KMS-11 (cell line): ENCODE measurements at regions not wholly inside any gene's neighbourhood (a gene's known extent, or its start where the extent isn't known, plus 50 kb on each side); places are given as distances from the start of the nearest gene placed in this dataset.

ENCODE experiments used
- H2AFZ ChIP-seq: fragments of 200-600 bp; sonication (generic); 2 replicates; pipeline ENCODE4 v1.6.1; 2016; ENCODE audit warnings: antibody characterized with exemption, mixed run types, low read depth
- H3K27ac ChIP-seq: fragments of 200-600 bp; sonication (generic); 2 replicates; pipeline ENCODE4 v1.6.1; 2016; ENCODE audit warnings: mild to moderate bottlenecking, mixed run types
- H3K27me3 ChIP-seq: fragments of 200-600 bp; sonication (generic); 2 replicates; pipeline ENCODE4 v1.6.1; 2017; ENCODE audit warnings: mild to moderate bottlenecking, low read depth, mixed run types, moderate library complexity; ENCODE audit not compliant: insufficient read depth
- H3K36me3 ChIP-seq: fragments of 200-600 bp; sonication (generic); 2 replicates; pipeline ENCODE4 v1.6.1; 2017; ENCODE audit warnings: mild to moderate bottlenecking, mixed run types; ENCODE audit not compliant: insufficient read depth
- H3K4me1 ChIP-seq: fragments of 200-600 bp; sonication (generic); 2 replicates; pipeline ENCODE4 v1.6.1; 2016; ENCODE audit warnings: mild to moderate bottlenecking, low read depth, mixed run types; ENCODE audit not compliant: poor library complexity, severe bottlenecking
- H3K4me2 ChIP-seq: fragments of 200-600 bp; sonication (generic); 2 replicates; pipeline ENCODE4 v1.7.0; 2016; ENCODE audit warnings: mild to moderate bottlenecking, mixed run types
- H3K4me3 ChIP-seq: fragments of 200-600 bp; sonication (generic); IDR thresholded peaks from 2 replicates; pipeline ENCODE4 v1.6.1; 2017; ENCODE audit warnings: low read depth, low read length, mixed read lengths; ENCODE audit not compliant: insufficient read depth
- H3K79me2 ChIP-seq: fragments of 200-600 bp; sonication (generic); 2 replicates; pipeline ENCODE4 v1.6.1; 2016; ENCODE audit warnings: low read depth, mixed run types; ENCODE audit not compliant: insufficient read depth
- H3K9ac ChIP-seq: fragments of 200-600 bp; sonication (generic); 2 replicates; pipeline ENCODE4 v1.6.1; 2016; ENCODE audit warnings: mild to moderate bottlenecking, mixed run types
- H4K20me1 ChIP-seq: fragments of 200-600 bp; sonication (generic); 2 replicates; pipeline ENCODE4 v1.6.1; 2016; ENCODE audit warnings: mild to moderate bottlenecking, mixed run types; ENCODE audit not compliant: insufficient read depth
- TF ChIP-seq, protein P1 (sequence below): fragments of 200-600 bp; sonication (generic); conservative IDR thresholded peaks from 2 replicates; pipeline ENCODE4 v1.6.1; 2017; ENCODE audit warnings: low read depth, mild to moderate bottlenecking, antibody characterized with exemption, low read length, moderate library complexity, mixed read lengths

DNA sequence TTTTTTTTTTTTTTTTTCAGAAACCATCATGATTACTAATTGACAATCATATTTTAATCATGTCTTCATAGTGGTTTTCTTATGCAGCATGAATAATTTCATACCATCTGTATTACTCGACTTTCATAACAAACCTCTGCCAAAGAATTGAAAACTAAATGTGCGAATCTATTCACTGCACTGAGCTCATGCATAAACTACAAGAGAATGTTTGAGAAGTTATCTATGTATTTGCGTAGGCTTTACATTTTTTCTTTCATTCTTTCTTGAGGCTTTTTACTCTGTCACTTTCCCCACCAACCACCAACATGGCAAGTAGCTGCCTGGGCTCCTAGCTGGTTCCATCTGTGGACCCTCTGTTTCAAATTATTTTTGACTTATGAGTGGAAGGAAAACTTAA, 1761.0 kb downstream of the STIM2 start:
- Histone ChIP-seq H2AFZ (no peak overlapping the region), H4K20me1 (no peaks in the 10 kb centered on the region), H3K79me2 (no peaks in the 10 kb centered on the region), H3K36me3 (no peaks in the 10 kb centered on the region), H3K4me2 (no peak overlapping the region), H3K9ac (no peak overlapping the region), H3K27me3 (no peaks in the 10 kb centered on the region), H3K4me3 (no peak overlapping the region), H3K27ac (no peak overlapping the region), H3K4me1 (no peaks in the 10 kb centered on the region)
- TF ChIP-seq, protein P1, sequence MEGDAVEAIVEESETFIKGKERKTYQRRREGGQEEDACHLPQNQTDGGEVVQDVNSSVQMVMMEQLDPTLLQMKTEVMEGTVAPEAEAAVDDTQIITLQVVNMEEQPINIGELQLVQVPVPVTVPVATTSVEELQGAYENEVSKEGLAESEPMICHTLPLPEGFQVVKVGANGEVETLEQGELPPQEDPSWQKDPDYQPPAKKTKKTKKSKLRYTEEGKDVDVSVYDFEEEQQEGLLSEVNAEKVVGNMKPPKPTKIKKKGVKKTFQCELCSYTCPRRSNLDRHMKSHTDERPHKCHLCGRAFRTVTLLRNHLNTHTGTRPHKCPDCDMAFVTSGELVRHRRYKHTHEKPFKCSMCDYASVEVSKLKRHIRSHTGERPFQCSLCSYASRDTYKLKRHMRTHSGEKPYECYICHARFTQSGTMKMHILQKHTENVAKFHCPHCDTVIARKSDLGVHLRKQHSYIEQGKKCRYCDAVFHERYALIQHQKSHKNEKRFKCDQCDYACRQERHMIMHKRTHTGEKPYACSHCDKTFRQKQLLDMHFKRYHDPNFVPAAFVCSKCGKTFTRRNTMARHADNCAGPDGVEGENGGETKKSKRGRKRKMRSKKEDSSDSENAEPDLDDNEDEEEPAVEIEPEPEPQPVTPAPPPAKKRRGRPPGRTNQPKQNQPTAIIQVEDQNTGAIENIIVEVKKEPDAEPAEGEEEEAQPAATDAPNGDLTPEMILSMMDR, result no peak

- Histone ChIP-seq H3K4me3 (no peak overlapping the region), H3K27me3 (no peaks in the 10 kb centered on the region), H3K36me3 (no peaks in the 10 kb centered on the region), H3K4me1 (no peaks in the 10 kb centered on the region), H2AFZ (no peak overlapping the region), H3K9ac (no peak overlapping the region), H3K79me2 (no peaks in the 10 kb centered on the region), H4K20me1 (no peaks in the 10 kb centered on the region), H3K27ac (no peak overlapping the region), H3K4me2 (no peak overlapping the region)
- TF ChIP-seq, protein P1, result no peak
These were observed 1776.3 kb downstream of the STIM2 start for GRCh38 chr4:28636971-28637370.

DNA sequence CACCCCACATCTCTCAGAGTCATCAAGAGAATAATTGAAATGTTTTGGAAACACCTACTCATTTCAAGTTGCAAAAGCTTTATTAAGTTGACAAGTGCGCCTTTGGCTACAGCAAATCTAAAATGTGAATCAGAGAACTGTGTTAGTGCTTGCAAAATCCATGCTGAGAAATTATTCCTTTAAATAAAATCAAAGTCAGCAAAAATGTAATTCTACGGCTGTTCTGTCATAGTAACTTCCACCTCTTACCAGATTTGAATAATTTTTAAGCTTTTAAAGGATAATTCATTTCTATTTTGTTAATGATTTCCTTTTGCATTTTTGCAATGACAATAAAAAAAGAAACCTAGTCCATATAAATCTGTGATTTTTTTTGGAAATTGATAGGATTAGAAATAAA, 1779.1 kb downstream of the STIM2 start:
- H3K4me3 ChIP-seq, result no peak overlapping the region
- no peaks in the 10 kb centered on the region for H3K79me2 ChIP-seq
- H3K4me2 ChIP-seq, result no peak overlapping the region
- H3K4me1 ChIP-seq, result no peaks in the 10 kb centered on the region
- TF ChIP-seq, protein P1, result no peak
- no peaks in the 10 kb centered on the region for H3K36me3 ChIP-seq
- H3K27me3 ChIP-seq, result no peaks in the 10 kb centered on the region
- no peak overlapping the region for H3K27ac ChIP-seq
- H2AFZ ChIP-seq, result no peak overlapping the region
- no peak overlapping the region for H3K9ac ChIP-seq
- no peaks in the 10 kb centered on the region for H4K20me1 ChIP-seq

DNA sequence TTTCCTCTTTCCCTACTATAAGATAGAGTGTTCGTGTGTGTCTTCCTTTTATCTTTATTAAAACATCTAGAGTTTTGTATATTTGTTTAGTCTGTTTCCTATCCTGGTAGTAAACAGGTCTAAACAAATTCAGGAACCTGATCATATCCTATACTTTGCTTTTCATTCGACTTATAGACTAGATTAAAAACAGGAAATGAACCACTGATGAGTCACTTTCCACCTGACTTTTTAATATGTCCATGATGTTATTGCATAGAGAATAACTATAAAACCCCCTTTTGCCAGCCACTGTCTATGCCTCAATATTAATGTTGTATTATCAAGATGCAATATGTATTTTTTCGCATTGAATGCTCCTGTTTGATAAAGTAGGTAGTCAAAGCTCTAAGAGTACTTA, 1794.0 kb downstream of the STIM2 start:
- H3K79me2 ChIP-seq, result no peaks in the 10 kb centered on the region
- H3K4me3 ChIP-seq, result no peak overlapping the region
- H3K4me2 ChIP-seq, result no peak overlapping the region
- H4K20me1 ChIP-seq, result no peaks in the 10 kb centered on the region
- no peak overlapping the region for H3K27ac ChIP-seq
- H3K4me1 ChIP-seq, result no peaks in the 10 kb centered on the region
- H3K36me3 ChIP-seq, result no peaks in the 10 kb centered on the region
- TF ChIP-seq, protein P1, result no peak
- H2AFZ ChIP-seq, result no peak overlapping the region
- no peak overlapping the region for H3K9ac ChIP-seq
- no peaks in the 10 kb centered on the region for H3K27me3 ChIP-seq
